Left kidney (tissue), 1 donor: ENCODE measurements at regions not wholly inside any gene's neighbourhood (a gene's known extent, or its start where the extent isn't known, plus 50 kb on each side); places are given as distances from the start of the nearest gene placed in this dataset.
"Not testable (repeated sequence)": the region's sequence is repeated elsewhere in the genome, so short reads cannot be mapped to it uniquely, and the experiment has no call there.

ENCODE experiments used
- DNase-seq: peaks from one replicate; pipeline ENCODE4 v3.0.0-alpha.2; 2013

DNA sequence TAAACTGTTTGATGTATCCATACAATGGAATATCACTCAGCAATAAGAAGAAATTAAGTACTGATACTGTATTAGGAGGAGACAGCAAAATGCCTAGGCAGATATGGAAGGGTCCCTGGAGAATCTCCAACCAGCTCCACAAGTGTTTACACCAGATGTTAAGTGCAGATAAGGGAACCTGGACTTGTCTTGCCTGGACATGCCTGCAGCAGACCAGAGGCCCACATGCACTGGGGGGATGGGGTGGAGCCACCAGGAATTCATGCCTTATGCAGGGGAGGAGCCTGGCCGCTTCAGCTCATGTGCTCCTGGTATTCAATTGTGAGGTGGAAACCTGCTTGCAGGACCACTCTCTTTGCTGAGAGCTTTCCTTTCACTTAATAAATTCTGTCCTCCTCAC lies 287.6 kb downstream of the LIPI start:
- DNase-seq = not testable (repeated sequence)

DNA sequence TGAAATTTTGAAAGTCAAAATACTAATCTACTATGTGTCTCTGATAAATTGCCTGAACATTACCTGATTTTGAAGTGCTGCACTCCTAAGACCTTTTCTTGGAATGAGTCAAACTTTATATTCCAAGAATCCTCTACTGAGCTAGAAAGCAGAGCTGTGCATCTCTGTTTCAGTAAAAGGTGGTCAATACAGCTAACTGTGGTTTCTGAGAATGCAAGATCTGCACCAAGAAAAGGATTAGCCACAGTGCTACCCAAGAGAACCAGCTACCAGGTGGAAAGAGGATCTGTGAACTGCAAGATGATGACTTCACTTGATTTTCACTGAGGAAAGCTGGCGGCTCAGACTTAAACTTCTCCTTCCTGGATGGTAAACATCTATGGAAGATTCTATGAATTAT lies 289.3 kb downstream of the LIPI start:
- not testable (repeated sequence) for DNase-seq

DNA sequence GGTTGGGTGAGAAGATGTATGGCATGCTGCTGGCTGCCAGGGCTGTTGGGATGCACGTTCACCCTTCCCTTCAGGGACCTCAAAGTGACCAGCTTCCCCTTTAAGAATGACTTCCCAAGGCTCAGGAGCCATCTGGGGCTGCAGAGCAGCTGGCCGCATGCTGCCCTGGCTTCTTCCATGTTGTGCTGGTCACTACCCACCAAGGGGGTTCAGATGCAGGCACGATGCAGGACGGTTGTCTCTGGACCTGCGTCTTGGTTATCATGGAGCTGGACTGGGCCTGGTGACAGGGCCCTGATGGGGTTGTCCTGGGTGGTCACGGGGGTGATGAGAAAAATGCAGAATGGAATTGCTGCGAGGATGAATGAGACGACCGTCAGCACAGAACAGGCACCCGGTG lies 297.8 kb downstream of the POTED start:
- DNase-seq = not testable (repeated sequence)

DNA sequence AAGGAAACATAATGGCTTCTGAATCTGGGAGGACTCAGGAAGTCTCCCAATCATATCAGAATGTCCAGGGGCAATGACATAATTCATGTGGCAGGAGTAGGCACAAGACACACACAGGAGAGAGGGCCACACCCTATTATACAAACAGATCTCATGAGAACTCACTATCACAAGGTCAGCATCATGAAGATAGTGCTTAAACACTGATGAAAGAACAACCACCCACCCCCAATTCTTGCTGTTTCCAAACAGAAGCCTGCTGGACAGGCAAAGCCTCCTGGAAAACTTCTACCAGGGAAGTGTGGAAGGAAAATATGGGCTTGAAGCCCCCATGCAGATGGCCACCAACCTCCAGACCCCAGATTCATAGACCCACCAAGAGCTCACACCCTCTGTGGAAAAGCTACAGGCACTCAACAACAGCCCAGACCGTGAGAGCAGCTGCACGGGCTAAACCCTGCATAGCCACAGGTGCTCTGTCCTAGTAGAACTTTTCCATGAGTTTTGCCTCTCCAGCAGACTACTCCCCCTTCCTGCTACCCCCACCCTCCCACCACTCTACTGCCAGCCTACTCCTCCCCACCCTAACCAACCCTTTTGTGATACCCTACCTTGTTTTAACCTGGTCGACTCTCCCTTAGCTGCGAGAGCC lies 287.1 kb downstream of the POTED start:
- DNase-seq = not testable (repeated sequence)

DNA sequence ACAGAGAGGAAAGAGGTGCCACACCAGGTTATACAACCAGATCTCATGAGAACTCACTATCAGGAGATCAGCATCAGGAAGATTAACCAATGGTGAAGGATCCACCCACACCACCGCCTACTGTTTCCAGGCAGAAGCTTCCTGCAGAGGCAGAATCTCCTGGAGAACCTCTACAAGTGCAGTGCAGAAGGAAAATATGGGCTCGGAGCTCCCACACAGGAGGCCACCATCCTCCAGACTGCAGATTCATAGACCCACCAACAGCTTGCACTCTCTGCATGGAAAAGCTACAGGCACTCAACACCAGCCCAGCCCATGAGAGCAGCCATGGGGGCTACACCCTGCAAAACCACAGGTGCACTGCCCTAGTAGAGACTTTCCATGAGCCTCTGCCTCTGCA lies 284.0 kb downstream of the POTED start:
- not testable (repeated sequence) for DNase-seq

DNA sequence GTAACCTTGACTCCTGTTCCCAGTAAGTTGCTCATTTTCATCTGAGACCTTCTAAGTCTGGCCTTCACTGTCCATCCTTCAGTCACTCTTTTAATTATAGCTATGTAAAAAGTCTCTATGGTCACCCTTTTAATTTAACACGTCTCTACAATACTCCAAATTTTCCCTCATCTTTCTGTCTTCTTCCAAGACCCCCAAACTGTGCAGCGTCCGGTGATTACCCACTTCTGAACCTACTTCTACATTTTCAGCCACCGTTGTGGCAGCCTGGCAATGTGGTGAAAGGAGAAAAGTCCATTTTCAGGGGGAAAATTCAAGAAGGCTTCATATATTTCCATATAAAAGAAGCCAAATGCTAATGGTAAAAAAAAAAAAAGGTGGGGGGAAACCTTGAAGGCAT lies 283.4 kb downstream of the POTED start:
- DNase-seq = not testable (repeated sequence)

DNA sequence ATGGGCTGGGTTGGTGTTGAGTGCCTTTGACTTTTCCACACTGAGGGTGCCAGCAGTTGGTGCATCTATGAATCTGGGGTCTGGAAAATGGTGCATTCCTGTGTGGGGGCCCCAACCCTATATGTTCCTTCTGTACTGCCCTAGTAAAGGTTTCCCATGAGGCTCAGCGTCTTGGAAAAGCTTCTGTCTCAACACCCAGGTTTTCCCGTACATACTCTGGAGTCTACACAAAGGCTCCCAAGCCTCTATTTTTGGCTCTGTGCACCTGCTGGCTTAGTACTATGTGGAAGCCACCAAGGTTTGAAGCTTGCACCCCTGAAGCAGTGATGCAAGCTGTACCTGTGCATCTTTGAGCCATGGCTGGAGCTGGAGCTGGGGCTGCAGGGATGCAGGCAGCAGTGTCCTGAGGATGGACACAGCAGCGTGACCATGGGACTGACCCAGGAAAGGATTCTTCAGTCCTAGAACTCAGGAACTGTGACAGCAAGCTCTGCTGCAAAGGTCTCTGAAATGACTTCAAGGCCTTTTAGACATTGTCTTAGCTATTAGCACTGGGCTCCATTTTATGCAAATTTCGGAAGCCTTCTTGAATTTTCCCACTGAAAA lies 282.7 kb downstream of the POTED start:
- not testable (repeated sequence) for DNase-seq

DNA sequence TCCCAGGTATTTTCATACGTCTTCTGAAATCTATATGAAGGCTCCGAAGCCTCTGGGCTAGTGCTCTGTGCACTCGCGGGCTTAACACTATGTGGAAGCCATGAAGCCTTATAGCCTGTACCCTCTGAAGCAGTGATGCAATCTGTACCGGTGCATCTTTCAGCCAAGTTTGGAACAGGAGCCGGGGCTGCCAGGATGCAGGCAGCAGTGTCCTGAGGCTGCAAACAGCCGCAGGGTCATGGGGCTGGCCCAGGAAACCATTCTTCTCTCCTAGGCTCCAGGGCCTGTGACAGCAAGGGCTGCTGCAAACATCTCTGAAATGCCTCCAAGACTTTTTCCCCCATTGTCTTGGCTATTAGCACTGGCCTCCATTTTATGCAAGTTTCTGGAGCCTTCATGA lies 279.6 kb downstream of the POTED start:
- DNase-seq = not testable (repeated sequence)

DNA sequence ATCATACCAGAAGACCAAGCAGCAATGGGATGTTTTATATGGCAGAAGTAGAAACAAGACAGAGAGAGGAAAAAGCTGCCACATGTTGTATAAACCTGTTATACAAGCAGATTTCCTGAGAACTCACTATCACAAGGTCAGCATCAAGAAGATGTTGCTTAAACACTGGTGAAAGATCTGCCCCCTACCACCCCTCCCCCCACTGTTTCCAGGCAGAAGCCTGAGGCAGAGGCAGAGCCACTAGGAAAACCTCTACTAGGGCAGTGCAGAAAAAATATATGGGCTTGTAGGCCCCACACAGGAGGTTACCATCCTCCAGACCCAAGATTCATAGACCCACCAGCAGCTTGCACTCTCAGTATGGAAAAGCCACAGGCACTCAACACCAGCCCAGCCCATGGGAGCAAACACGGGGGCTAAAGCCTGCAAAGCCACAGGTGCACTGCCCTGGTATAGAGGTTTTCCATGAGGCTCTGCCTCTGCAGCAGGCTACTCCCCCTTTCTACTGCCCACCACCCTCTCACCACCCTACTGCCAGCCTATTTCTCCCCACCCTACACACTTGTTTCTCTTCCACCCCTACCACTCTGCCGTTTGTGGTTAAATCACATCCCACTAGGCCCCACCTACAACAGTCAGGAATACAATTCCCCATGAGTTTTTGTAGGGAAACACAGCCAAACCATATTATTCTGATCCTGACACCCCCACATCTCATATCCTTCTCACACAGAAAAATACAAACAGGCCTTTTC lies 274.2 kb downstream of the POTED start:
- not testable (repeated sequence) for DNase-seq

DNA sequence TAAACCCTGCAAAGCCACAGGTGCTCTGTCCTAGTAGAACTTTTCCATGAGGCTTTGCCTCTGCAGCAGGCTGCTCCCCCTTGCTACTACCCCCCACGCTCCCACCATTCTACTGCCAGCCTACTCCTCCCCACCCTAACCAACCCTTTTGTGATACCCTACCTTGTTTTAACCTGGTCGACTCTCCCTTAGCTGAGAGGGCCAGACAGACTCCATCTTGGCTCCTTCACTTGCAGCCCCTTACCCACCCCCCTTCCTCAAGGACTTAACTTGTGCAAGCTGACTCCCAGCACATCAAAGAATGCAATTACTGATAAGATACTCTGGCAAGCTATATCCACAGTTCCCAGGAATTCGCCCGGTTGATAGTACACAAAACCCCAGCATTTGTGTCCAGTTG lies 267.9 kb downstream of the POTED start:
- not testable (repeated sequence) for DNase-seq

DNA sequence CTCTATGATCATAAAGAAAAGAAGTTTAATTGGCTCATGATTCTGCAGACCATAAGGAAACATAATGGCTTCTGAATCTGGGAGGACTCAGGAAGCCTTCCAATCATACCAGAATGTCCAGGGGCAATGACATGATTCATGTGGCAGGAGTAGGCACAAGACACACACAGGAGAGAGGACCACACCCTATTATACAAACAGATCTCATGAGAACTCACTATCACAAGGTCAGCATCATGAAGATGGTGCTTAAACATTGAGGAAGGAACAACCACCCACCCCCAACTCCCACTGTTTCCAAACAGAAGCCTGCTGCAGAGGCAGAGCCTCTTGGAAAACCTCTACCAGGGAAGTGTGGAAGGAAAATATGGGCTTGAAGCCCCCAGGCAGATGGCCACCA lies 267.4 kb downstream of the POTED start:
- DNase-seq = not testable (repeated sequence)

DNA sequence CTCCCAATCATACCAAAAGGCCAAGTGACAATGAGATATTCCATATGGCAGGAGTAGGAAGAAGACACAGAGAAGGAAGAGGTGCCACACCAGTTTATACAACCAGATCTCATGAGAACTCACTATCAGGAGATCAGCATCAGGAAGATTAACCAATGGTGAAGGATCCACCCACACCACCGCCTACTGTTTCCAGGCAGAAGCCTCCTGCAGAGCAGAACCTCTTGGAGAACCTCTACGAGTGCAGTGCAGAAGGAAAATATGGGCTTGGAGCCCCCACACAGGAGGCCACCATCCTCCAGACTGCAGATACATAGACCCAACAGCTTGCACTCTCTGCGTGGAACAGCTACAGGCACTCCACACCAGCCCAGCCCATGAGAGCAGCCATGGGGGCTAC lies 264.4 kb downstream of the POTED start:
- DNase-seq = not testable (repeated sequence)

DNA sequence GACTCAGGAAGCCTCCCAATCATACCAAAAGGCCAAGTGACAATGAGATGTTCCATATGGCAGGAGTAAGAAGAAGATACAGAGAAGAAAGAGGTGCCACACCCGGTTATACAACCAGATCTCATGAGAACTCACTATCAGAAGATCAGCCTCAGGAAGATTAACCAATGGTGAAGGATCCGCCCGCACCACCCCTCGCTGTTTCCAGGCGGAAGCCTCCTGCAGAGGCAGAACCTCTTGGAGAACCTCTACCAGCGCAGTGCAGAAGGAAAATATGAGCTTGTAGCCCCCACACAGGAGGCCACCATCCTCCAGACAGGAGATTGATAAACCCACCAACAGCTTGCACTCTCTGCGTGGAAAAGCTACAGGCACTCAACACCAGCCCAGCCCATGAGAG lies 245.1 kb downstream of the POTED start:
- no peak for DNase-seq

DNA sequence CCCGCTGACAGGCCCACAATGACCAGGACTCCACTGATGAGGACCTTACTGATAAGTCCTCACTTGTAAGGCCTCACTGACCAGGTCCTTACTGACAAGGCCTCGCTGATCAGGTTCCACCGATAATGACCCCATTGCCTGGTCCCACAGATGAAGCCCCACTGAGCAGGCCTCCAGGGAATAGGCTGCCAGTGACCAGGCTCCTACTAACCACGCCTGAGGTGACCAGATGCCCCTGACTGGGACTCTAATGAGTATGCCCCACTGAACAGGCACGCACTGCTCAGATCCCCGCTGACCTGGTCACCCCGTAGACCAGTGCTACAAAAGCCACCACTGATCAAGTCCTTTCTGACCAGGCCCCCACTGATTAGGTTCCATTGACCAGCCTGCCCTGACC lies 241.2 kb downstream of the POTED start:
- DNase-seq = not testable (repeated sequence)

DNA sequence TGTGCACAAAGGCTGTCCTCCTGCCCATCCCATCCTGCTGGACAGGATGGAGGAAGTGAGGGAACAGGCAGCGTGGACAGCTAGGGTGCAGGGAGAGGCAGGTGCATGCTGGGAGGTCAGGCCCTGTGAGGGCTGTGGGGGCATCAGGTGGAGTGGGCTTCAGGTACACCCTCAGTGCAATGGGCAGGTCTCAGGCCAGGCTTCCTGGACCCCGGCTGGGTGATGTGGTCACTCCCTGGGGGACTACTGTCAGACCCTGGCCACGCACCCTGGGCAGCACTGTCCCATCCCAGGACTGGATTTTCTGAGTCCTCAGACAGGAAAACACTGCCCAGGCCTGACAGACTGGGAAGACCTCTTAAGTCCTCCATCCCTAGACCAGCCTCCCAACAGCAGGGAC lies 239.9 kb downstream of the POTED start:
- DNase-seq = not testable (repeated sequence)

DNA sequence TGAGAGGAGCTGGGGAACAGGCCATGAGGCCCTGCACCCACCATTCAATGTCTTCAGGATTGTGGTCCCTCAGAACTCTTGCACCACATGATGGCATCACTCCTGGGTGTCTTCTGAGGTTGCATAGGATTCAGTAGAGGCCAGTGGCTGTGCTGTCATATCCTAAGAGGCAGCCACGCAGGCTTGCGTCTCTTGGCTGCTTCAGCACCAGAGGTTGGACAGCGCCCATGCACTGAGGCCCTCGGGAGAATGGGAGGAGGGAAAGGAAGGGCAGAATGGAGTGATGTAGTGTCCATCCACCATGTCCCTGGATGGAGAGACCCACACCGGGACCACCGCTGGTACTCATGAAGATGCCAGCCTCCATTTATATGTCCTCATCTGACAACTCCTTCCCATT lies 237.1 kb downstream of the POTED start:
- DNase-seq = not testable (repeated sequence)

DNA sequence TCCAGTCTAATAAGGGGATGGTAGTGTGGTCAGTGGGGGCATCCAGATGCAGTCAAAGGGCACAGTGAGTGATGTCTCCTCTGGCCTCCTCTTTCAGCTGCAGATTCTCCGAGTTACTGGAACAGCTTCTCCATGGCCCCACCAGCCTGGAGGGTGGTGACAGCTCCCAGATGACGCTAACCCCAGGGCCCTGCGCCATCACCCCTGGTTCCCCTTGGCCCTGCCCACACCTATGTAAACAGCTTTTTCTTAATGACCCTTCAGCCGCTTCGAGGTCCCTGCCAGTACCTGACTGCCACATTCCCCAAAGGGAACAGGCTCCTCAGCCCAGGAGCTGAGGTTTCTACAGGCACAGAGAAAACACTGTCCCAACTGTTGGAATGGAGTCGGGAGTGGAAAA lies 235.0 kb downstream of the POTED start:
- not testable (repeated sequence) for DNase-seq

DNA sequence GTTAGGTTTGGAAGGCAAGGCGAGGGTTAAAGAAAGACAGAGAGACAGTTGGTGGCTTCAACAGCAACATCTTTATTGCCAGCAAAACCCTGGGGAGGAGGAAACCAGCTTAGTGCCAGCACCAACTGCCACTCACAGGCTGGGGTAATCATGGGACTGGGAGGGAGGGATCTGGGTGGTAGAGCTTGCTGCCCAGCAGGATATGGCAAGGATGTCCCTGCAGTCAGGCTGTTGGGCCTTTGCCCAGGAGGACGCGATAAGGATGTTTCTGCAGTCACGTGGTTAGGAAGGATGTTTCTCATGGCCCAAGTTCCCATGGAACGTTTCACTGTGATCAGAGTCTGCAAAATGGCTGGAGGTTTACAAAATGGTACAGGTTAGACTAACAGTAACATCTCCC lies 233.5 kb downstream of the POTED start:
- not testable (repeated sequence) for DNase-seq

DNA sequence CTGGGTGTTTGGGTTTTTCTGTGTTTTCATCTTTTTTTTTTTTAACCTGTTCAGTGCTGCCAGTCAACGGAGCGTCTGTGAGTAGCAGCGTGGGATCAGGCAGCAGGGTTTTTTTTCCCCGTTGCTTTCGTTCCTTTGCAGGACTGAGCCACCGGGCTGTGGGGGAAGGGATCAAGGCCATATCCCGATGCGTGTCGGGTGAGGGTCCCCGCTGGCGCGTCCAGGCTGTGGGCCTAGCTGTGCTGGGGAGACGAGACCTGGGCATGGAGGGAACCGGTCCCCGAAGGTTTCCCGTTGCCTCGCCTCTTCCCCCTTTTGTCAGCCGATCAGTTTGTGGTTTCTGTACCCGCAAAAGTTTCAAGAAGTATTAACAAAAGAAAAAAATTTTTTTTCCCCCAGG lies 218.1 kb downstream of the POTED start:
- DNase-seq = not testable (repeated sequence)

DNA sequence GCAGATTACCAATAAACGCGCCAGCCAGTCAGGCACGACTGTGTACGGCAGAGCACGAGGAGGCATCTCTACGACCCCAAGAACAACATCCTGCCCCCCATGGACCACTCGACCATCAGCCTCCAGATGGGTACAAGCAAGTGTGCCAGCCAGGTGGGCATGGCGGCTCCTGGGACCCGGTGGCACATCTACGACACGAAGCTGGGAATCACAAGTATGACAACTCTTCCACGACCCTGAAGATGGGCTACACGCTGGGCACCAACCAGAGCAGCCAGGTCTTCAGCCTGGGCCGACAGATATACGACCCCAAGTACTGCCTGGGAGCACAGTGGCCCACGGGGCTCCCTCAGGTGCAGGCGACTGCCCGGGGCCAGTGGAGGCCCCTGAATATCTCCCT lies 217.6 kb downstream of the POTED start:
- no peak for DNase-seq

DNA sequence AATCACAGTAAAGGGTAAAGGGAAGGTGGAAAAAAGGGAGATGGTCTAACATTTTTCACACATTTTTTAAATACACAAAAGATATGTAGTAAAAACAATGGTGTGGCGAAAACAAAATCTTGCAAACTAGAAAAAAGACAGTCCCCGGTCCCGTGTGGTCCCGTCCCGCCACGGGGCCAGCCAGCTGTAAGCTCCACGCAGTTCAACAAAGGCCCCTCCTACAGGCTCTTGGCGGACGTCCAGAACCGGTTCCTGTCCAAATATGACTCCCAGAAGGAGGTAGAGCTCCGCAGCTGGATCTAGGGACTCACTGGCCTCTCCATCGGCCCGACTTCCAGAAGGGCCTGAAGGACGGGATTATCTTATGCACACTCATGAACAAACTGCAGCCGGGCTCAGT lies 216.9 kb downstream of the POTED start:
- DNase-seq = not testable (repeated sequence)

DNA sequence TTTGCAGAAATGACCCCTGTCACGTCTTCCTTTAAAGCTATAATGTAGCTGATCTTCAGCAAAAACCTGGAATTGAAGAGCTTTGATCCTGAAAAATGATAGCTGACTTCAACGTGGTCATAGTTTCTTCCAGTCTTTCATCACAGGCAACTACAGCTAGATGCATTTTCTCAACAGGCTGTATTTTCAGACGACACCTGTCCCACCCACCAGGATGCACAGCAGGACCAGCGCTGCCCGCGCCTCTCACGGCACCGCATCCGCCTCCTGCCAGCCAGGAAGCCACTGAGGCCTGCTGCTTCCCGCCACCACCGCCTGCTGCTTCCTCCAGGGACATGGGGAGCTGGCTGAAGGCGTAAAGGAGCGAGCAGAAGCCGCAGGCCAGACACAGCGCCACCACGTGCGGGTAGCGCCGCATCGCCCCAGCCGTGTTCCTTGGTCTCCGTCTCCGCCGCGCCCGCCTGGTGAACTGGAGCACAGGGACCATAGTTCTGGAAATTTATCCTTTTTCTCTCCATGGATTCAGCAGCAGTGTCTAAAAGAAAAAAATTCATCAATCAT lies 215.7 kb downstream of the POTED start:
- not testable (repeated sequence) for DNase-seq

DNA sequence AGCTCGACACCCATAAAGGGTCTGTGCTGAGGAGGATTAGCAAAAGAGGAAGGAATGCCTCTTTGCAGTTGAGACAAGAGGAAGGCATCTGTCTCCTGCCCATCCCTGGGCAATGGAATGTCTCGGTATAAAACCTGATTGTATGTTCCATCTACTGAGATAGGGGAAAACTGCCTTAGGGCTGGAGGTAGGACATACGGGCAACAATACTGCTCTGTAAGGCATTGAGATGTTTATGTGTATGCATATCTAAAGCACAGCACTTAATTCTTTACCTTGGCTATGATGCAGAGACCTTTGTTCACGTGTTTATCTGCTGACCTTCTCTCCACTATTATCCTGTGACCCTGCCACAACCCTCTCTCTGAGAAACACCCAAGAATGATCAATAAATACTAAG lies 210.7 kb downstream of the POTED start:
- not testable (repeated sequence) for DNase-seq
